ENCODE measurements at regions not wholly inside any gene's neighbourhood (a gene's known extent, or its start where the extent isn't known, plus 50 kb on each side); places are given as distances from the start of the nearest gene placed in this dataset.
"Not testable (repeated sequence)": the region's sequence is repeated elsewhere in the genome, so short reads cannot be mapped to it uniquely, and the experiment has no call there.

- not testable (repeated sequence) for DNase-seq (ENCODE audit: low read depth in 3 of 3)
Observed at GRCh38 chr15:20003471-20003870, 538.1 kb downstream of the GOLGA6L6 start.

DNA sequence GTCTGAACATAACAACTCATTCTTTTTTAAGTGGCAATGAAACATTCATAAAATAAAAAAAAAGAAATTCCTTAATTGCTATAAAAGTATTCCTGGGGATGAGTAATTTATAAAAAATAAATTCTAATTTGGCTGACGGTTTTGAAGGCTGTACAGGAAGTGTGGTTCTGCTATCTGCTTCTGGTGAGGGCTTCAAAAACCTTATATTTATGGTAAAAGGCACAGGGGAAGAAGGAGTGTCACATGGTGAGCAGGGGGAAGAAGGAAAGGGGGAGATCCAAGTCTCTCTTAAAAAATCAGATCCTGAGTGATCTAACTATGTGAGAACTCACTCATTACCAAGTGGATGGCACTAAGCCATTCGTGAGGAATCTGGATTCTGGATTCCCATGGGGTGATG is 539.0 kb downstream of the GOLGA6L6 start:
- DNase-seq (ENCODE audit: low read depth in 3 of 3): not testable (repeated sequence)

DNA sequence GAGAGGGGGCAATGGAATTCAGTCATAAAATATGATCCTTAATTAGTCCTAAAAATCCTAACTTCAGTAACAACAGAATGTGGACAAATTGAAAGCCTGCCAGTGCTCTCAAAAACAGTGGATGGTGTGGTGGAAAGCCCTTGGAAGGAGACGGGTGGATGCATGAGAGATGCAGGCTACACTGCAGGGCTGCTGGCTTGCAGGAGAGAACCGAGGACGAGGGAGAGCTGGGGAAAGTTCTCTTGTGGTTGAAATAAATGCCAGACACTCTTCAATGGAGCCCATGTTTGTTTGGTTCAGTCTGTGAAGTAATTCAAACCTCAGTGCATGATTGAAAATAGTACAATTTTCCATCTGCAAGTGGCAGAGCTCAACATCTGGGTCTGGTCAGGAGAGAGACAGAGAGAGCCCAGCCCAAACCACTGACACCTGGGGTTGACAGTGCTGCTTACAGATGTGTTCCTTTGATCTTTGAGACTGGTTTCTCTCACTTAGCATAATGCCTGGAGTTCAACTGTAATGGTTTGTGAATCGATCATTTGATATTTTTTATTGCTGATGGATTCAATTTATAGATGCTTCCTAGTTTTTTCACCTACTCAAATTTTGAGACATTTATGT is 544.9 kb downstream of the GOLGA6L6 start:
- not testable (repeated sequence) for DNase-seq (ENCODE audit: low read depth in 3 of 3)

DNA sequence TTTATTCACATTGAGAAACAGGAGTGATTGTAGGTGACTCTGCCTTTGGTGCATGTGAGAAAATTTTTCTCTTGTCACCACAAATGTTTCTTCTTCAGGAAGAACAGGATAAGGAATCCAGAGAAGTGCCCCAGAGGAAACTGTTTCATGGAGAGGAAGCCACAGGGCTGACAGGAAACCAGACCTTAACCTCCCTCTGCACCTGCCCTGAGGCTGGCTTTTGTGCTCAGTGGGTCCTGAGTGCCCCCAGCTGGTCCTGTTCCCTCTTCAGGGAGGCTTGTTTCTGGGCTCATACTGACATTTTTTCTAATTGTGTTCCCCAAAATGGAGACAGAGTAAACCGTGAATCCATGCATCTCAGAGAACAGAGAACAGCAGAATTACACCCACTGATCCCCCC is 546.3 kb downstream of the GOLGA6L6 start:
- not testable (repeated sequence) for DNase-seq (ENCODE audit: low read depth in 3 of 3)

GRCh38 chr15:19992428-19992827 is 549.2 kb downstream of the GOLGA6L6 start:
- DNase-seq (ENCODE audit: low read depth in 3 of 3): no peak

DNA sequence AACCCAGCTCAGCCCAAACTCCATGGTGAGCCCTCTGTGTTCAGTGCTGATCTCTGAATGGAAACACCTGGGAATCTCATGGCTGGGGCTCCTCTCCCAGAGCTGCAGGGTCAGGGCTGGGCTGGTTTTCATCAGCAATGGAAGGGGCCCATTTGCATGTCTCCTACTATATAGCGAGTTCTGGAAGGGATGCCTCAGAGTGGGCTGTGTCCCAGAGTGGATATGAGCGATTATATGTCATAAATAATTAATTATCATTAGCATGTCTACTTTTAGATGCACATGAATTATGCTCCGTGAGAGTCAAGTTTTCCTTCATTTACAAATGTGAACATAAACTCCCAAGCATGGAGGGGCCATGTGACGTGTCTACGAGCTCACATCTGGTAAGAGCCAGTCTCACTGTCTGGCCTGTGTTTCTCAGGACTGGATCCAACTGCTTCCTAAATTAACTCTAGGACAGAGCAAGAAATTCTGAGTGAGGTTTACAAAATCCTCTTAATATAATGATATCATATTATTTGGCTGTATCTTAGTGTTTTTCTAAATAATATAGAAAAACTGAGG is 553.4 kb downstream of the GOLGA6L6 start:
- no peak for DNase-seq (ENCODE audit: low read depth in 3 of 3)

DNA sequence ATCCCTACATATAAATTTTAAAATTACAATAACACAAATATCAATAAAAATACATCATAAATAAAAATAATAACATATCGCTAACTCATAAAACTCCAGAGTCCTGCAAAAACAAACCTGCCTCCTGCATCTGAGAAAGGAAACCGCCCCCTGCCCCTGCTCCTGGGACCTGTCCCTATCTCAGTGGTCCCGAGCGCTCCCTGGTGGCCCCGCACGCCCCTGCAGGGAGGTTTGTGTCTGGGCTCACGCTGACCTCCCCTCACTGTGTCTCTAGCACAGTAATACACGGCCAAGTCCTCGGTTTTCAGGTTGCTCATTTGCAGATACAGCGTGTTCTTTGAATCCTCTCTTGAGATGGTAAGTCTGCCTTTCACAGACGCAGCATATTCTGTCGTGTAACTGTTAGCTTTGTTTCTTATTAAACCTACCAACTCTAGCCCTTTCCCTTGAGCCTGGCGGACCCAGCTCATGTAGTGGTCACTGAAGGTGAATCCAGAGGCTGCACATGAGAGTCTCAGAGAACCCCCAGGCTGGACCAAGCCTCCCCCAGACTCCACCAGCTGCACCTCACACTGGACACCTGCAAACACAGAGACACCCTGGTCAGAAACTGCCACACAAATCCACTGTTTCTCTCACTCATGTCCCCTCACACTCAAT is 554.1 kb downstream of the GOLGA6L6 start:
- peak in 1 of 3 donors; percentile 2 for DNase-seq (ENCODE audit: low read depth in 3 of 3)

DNA sequence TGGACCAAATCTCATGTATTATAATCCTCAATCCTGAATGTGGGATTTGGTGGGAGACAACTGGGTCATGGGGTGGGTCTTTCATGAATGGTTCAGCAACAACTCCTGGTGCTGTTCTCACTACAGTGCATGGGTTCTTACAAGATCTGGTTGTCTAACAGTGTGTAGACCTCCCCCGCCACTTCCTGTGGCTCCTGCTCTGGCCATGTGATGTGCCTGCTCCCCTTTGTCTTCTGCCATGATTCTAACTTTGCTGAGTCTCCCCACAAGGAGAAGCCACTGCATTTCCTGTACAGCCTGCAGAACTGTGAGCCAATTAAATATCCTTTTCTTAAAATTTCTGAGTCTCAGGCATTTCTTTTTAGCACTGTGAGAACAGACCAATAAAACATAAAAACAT is 557.5 kb downstream of the GOLGA6L6 start:
- DNase-seq (ENCODE audit: low read depth in 3 of 3): no peak

- DNase-seq (ENCODE audit: low read depth in 3 of 3): no peak
Observed at GRCh38 chr15:19974998-19975397, 566.6 kb downstream of the GOLGA6L6 start.

DNA sequence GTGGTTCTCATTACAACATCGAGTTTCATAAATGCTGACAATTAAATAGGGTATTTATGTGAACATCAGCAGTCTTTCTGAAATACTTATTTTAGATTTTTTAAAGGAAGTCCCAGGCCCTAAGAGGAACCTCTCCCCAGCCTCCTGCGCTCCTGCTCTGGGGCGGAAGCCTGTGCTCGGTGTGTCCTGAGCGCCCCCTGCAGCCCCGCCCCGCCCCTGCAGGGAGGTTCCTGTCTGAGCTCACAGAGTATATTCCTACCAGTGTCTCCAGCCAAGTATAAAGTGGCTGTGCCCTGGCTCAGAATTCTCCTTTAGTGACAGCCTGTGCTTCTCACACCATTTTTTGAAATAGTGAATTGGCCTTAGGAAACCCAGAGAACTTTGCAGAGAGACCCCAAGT is 567.9 kb downstream of the GOLGA6L6 start:
- no peak for DNase-seq (ENCODE audit: low read depth in 3 of 3)

DNA sequence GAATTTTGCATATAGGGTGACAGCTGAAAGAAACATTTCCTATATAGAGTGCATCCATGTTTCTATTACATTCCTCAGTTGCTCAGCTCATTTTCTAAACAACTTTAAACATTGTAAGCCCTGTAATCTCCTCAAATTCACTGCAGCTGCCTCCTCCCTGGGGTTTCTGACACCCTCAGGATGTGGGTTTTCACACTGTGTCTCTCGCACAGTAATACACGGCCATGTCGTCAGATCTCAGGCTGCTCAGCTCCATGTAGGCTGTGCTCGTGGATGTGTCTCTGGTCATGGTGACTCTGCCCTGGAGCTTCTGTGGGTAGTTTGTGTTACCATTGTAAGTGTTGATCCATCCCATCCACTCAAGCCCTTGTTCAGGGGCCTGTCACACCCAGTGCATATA is 569.0 kb downstream of the GOLGA6L6 start:
- not testable (repeated sequence) for DNase-seq (ENCODE audit: low read depth in 3 of 3)

DNA sequence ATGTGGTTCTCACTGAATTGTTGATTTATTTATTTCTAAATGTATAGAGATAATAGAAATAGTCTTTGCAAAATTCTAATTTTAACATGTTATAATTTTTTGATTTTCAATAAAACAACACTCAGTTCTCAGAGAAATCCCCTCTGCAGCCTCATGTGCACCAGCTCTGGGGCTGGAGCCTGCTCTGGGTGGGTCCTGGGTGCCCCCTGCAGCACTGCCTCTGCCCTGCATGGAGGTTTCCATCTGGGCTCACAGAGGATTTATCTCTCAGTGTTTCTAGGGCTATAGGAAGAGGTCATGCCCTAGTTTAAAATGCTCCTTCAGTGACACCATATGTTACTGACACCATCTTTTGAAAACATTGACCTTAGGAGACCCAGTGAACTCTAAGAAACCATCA is 576.0 kb downstream of the GOLGA6L6 start:
- not testable (repeated sequence) for DNase-seq (ENCODE audit: low read depth in 3 of 3)

- DNase-seq (ENCODE audit: low read depth in 3 of 3): not testable (repeated sequence)
Observed at GRCh38 chr15:19964480-19964879, 577.1 kb downstream of the GOLGA6L6 start.

GRCh38 chr15:19956124-19956796 is 585.3 kb downstream of the GOLGA6L6 start:
- DNase-seq (ENCODE audit: low read depth in 3 of 3): no peak

GRCh38 chr15:19944261-19944888 is 597.2 kb downstream of the GOLGA6L6 start:
- no peak for DNase-seq (ENCODE audit: low read depth in 3 of 3)

DNA sequence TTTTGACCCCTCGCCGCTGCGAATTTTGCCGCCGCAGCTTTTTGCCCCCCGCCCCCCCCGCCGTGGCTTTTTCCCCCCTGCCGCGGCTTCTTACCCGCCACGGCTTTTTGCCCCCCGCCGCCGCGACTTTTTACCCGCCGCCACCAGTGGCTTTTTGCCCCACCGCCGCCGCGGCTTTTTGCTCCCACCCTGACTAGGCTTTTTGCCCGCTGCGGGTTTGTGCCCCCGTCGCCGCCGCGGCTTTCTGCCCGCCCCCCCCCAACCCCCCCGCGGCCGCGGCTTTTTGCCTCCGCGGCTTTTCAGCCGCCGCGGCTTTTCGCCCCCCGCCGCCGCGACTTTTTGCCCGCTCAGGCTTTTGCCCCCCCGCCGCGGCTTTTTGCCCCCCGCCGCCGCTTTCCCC is 598.1 kb downstream of the GOLGA6L6 start:
- DNase-seq (ENCODE audit: low read depth in 3 of 3): no peak

DNA sequence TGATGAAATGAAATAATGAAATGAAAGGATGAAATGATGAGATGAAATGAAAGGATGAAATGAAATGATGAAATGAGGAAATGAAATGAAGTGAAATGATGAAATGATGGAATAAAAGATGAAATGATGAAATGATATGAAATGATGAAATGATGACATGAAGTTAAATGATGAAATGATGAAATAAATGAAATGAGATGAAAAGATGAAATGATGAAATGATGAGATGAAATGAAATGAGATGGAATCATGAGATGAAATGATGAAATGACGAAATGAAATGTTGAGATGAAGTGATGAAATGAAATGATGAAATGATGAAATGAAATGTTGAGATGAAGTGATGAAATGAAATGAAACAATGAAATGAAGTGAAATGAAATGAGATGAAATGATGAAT is 638.3 kb downstream of the GOLGA6L6 start:
- DNase-seq (ENCODE audit: low read depth in 3 of 3): not testable (repeated sequence)

DNA sequence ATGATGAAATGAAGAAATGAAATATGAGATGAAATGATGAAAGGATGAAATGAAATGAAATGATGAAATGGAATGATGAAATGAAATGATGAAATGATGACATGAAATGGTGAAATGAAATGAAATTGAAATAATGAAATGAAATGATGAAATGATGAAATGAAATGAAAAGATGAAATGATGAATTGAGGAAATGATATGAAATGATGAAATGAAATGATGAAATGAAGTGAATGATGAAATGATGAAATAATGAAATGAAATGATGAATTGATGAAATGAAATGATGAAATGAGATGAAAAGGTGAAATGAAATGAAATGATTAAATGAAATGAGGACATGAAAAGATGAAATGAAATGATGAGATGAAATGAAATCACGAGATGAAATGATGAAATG is 639.2 kb downstream of the GOLGA6L6 start:
- not testable (repeated sequence) for DNase-seq (ENCODE audit: low read depth in 3 of 3)

DNA sequence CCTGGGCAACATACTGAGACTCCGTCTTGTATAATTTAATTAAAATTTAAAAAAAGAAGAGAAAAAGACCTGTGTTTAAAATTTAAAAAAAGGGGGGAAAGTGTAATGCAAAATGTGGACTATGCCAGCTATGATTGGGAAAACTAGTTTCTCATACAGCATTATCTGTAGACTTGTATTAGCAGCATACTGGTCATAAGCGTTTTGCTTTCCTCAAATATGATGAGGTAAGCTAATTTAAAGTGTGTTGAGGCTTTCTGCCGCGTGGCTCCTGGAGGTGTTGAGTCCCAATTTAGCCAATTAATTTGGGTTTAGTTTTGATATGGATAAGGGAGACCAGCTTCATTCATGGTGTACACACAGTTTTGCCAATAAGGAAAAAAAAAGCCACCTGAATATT is 640.2 kb downstream of the GOLGA6L6 start:
- not testable (repeated sequence) for DNase-seq (ENCODE audit: low read depth in 3 of 3)

GRCh38 chr15:19899021-19899824 is 642.4 kb downstream of the GOLGA6L6 start:
- no peak for DNase-seq (ENCODE audit: low read depth in 3 of 3)

- not testable (repeated sequence) for DNase-seq (ENCODE audit: low read depth in 3 of 3)
Observed at GRCh38 chr15:19888811-19889210, 652.8 kb downstream of the GOLGA6L6 start.
